ENCODE measurements at regions not wholly inside any gene's neighbourhood (a gene's known extent, or its start where the extent isn't known, plus 50 kb on each side); places are given as distances from the start of the nearest gene placed in this dataset.

GRCh38 chr14:82694820-82695219 lies 1161.2 kb upstream of the SEL1L start:
- H3F3A ChIP-seq (ENCODE audit: insufficient read depth, low read length) = no peaks in the 10 kb centered on the region
- no peak overlapping the region for H3K4me2 ChIP-seq (ENCODE audit: low read length)
- no peak overlapping the region for H3K9ac ChIP-seq (ENCODE audit: low read length)
- H4K20me1 ChIP-seq (ENCODE audit: insufficient read depth, low read length) = no peaks in the 10 kb centered on the region
- H3K27ac ChIP-seq (ENCODE audit: low read depth, low read length, poor library complexity, severe bottlenecking) = no peak overlapping the region
- no peaks in the 10 kb centered on the region for H3K79me2 ChIP-seq (ENCODE audit: insufficient read depth, low read length)
- no peaks in the 10 kb centered on the region for H3K4me1 ChIP-seq (ENCODE audit: insufficient read depth, low read length, severe bottlenecking)
- TF ChIP-seq EZH2 (IDR thresholded peaks at IDR 0.05; ENCODE audit: borderline replicate concordance, low read length) = no peak
- TF ChIP-seq CTCF (IDR thresholded peaks at IDR 0.05; ENCODE audit: low read length) = no peak
- H3K27me3 ChIP-seq (ENCODE audit: insufficient read depth, low read length) = no peaks in the 10 kb centered on the region
- H3K4me3 ChIP-seq (ENCODE audit: low read depth, low read length, poor library complexity, severe bottlenecking) = no peak overlapping the region
- no peak overlapping the region for H2AFZ ChIP-seq (ENCODE audit: low read length)
- H3K36me3 ChIP-seq (ENCODE audit: insufficient read depth, low read length) = no peaks in the 10 kb centered on the region
- no peaks in the 10 kb centered on the region for H3K9me2 ChIP-seq (ENCODE audit: low read depth, low read length)
- H3K9me3 ChIP-seq (ENCODE audit: low read length) = no peaks in the 10 kb centered on the region

- Histone ChIP-seq H3K79me2 (ENCODE audit: insufficient read depth, low read length) (no peaks in the 10 kb centered on the region), H2AFZ (ENCODE audit: low read length) (no peak overlapping the region), H3K9me3 (ENCODE audit: low read length) (no peaks in the 10 kb centered on the region), H3K36me3 (ENCODE audit: insufficient read depth, low read length) (no peaks in the 10 kb centered on the region), H3K4me1 (ENCODE audit: insufficient read depth, low read length, severe bottlenecking) (no peaks in the 10 kb centered on the region), H3K27ac (ENCODE audit: low read depth, low read length, poor library complexity, severe bottlenecking) (no peak overlapping the region), H3K9me2 (ENCODE audit: low read depth, low read length) (no peaks in the 10 kb centered on the region), H3K4me3 (ENCODE audit: low read depth, low read length, poor library complexity, severe bottlenecking) (no peak overlapping the region), H3K9ac (ENCODE audit: low read length) (no peak overlapping the region), H4K20me1 (ENCODE audit: insufficient read depth, low read length) (no peaks in the 10 kb centered on the region), H3K4me2 (ENCODE audit: low read length) (no peak overlapping the region), H3K27me3 (ENCODE audit: insufficient read depth, low read length) (no peaks in the 10 kb centered on the region), H3F3A (ENCODE audit: insufficient read depth, low read length) (no peaks in the 10 kb centered on the region)
- TF ChIP-seq CTCF (IDR thresholded peaks at IDR 0.05; ENCODE audit: low read length) = no peak
- no peak for TF ChIP-seq EZH2 (IDR thresholded peaks at IDR 0.05; ENCODE audit: borderline replicate concordance, low read length)
Observed at GRCh38 chr14:82704218-82704617, 1170.6 kb upstream of the SEL1L start.

- Histone ChIP-seq H3K27ac (ENCODE audit: low read depth, low read length, poor library complexity, severe bottlenecking) (no peak overlapping the region), H3K27me3 (ENCODE audit: insufficient read depth, low read length) (no peaks in the 10 kb centered on the region), H3K4me2 (ENCODE audit: low read length) (no peak overlapping the region), H4K20me1 (ENCODE audit: insufficient read depth, low read length) (no peaks in the 10 kb centered on the region), H3K9me2 (ENCODE audit: low read depth, low read length) (no peaks in the 10 kb centered on the region), H3K4me3 (ENCODE audit: low read depth, low read length, poor library complexity, severe bottlenecking) (no peak overlapping the region), H3K79me2 (ENCODE audit: insufficient read depth, low read length) (no peaks in the 10 kb centered on the region), H2AFZ (ENCODE audit: low read length) (no peak overlapping the region), H3K9ac (ENCODE audit: low read length) (no peak overlapping the region), H3K4me1 (ENCODE audit: insufficient read depth, low read length, severe bottlenecking) (no peaks in the 10 kb centered on the region), H3K36me3 (ENCODE audit: insufficient read depth, low read length) (no peaks in the 10 kb centered on the region), H3K9me3 (ENCODE audit: low read length) (no peaks in the 10 kb centered on the region), H3F3A (ENCODE audit: insufficient read depth, low read length) (no peaks in the 10 kb centered on the region)
- TF ChIP-seq CTCF (IDR thresholded peaks at IDR 0.05; ENCODE audit: low read length) (peak; percentile 88), EZH2 (IDR thresholded peaks at IDR 0.05; ENCODE audit: borderline replicate concordance, low read length) (no peak)
Observed at GRCh38 chr14:82710267-82710841, 1176.7 kb upstream of the SEL1L start.
